ENCODE measurements at regions not wholly inside any gene's neighbourhood (a gene's known extent, or its start where the extent isn't known, plus 50 kb on each side); places are given as distances from the start of the nearest gene placed in this dataset.

DNA sequence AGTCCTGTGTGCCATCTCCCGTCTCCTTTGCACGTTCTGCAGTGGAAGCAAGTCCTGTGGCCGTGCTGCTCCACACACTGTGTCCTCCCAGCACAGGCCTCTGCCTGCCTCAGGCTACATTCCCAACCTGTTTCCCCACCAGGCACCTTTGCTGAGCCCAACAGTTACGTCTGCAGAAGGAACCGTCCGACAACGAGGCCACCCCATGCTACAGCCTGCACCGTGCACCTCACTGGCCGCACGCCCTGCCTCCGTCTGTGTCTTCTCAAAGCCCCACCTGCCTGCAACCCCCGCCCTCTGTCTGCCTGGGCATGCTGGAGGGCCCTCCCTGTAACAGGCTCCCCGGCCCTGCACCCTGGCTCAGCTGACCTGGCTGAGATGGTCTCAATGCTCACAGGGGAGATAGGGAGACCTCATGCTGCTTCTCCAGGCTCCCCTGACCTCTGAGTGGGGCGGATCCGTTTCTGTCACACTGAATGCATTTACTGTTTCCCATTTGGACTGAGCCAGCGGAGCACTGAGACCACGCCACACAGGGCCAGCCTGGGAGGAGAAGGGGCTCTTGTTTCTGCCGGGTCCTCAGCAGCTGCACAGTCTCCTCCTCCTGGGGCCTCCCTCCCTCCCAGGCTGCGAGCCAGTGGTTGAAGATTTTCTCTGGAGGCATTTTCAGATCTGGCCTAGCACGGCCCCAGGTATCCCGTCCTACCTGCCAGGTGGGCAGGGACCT is 109.1 kb upstream of the OTOS start:
- TF ChIP-seq POLR2A (IDR thresholded peaks at IDR 0.05; ENCODE audit: low read depth, low read length) (no peak), CTCF (conservative IDR thresholded peaks at IDR 0.05; ENCODE audit: low read depth, low read length) (no peak), FOS (IDR thresholded peaks at IDR 0.05; ENCODE audit: low read depth, low read length) (no peak), CEBPB (IDR thresholded peaks at IDR 0.05; ENCODE audit: low read depth, low read length) (no peak), BHLHE40 (IDR thresholded peaks at IDR 0.05; ENCODE audit: low read depth, low read length) (no peak), SMC3 (IDR thresholded peaks at IDR 0.05; ENCODE audit: low read depth, low read length) (no peak)

Measured in IMR-90 (cell line).